HUES6 (cell line): ENCODE measurements at regions not wholly inside any gene's neighbourhood (a gene's known extent, or its start where the extent isn't known, plus 50 kb on each side); places are given as distances from the start of the nearest gene placed in this dataset.

Source experiments
- H3K27ac ChIP-seq: 2 replicates; pipeline ENCODE4 v1.7.0; 2013; ENCODE audit warnings: low read depth, mild to moderate bottlenecking, low read length, inconsistent platforms
- H3K27me3 ChIP-seq: 2 replicates; pipeline ENCODE4 v1.6.1; 2013; ENCODE audit warnings: low read length; ENCODE audit not compliant: control insufficient read depth, insufficient read depth
- H3K36me3 ChIP-seq: 2 replicates; pipeline ENCODE4 v1.6.1; 2013; ENCODE audit warnings: low read length; ENCODE audit not compliant: control insufficient read depth, insufficient read depth
- H3K4me1 ChIP-seq: 2 replicates; pipeline ENCODE4 v1.6.1; 2013; ENCODE audit warnings: low read length; ENCODE audit not compliant: control insufficient read depth, insufficient read depth
- H3K4me3 ChIP-seq: 2 replicates; pipeline ENCODE4 v1.5.1; 2013; ENCODE audit warnings: low read depth, low read length
- H3K9ac ChIP-seq: one replicate; pipeline ENCODE4 v1.6.1; 2013; ENCODE audit warnings: mild to moderate bottlenecking, low read length
- H3K9me3 ChIP-seq: 2 replicates; pipeline ENCODE4 v1.6.1; 2013; ENCODE audit warnings: low read depth, low read length; ENCODE audit not compliant: control insufficient read depth, insufficient read depth

- Histone ChIP-seq H3K9ac (no peak overlapping the region), H3K4me1 (peaks cover 14% of the 10 kb centered on the region; the same call in 1 of the 2 replicates), H3K27me3 (no peaks in the 10 kb centered on the region), H3K4me3 (no peak overlapping the region), H3K27ac (no peak overlapping the region), H3K9me3 (peaks cover 7% of the 10 kb centered on the region; the same call in 1 of the 2 replicates), H3K36me3 (no peaks in the 10 kb centered on the region)
Observed at GRCh38 chr10:64813391-64813790, 1292.2 kb downstream of the REEP3 start.

GRCh38 chr10:64814201-64814600, 1293.0 kb downstream of the REEP3 start:
- Histone ChIP-seq H3K36me3 (no peaks in the 10 kb centered on the region), H3K9ac (no peak overlapping the region), H3K27me3 (no peaks in the 10 kb centered on the region), H3K4me3 (no peak overlapping the region), H3K4me1 (peaks cover 14% of the 10 kb centered on the region; the same call in 1 of the 2 replicates), H3K27ac (no peak overlapping the region), H3K9me3 (peaks cover 7% of the 10 kb centered on the region; the same call in 1 of the 2 replicates)

- H3K4me1 ChIP-seq = no peaks in the 10 kb centered on the region
- H3K27me3 ChIP-seq = no peaks in the 10 kb centered on the region
- no peaks in the 10 kb centered on the region for H3K9me3 ChIP-seq
Observed at GRCh38 chr10:64829888-64830412, 1308.7 kb downstream of the REEP3 start.

GRCh38 chr10:64830869-64831268, 1309.7 kb downstream of the REEP3 start:
- no peaks in the 10 kb centered on the region for H3K4me1 ChIP-seq
- H3K9ac ChIP-seq = no peak overlapping the region
- H3K27ac ChIP-seq = no peak overlapping the region
- H3K9me3 ChIP-seq = no peaks in the 10 kb centered on the region
- no peak overlapping the region for H3K4me3 ChIP-seq
- H3K27me3 ChIP-seq = no peaks in the 10 kb centered on the region
- H3K36me3 ChIP-seq = no peaks in the 10 kb centered on the region

More at GRCh38 chr10:64829888-64830412, 1308.7 kb downstream of the REEP3 start:
- H3K36me3 ChIP-seq = no peaks in the 10 kb centered on the region
- no peak overlapping the region for H3K9ac ChIP-seq
- H3K27ac ChIP-seq = no peak overlapping the region
- no peak overlapping the region for H3K4me3 ChIP-seq

GRCh38 chr10:64840341-64840740, 1319.1 kb downstream of the REEP3 start:
- no peaks in the 10 kb centered on the region for H3K36me3 ChIP-seq
- H3K4me1 ChIP-seq = no peaks in the 10 kb centered on the region
- no peaks in the 10 kb centered on the region for H3K27me3 ChIP-seq

GRCh38 chr10:64846700-64847099, 1325.5 kb downstream of the REEP3 start:
- Histone ChIP-seq H3K4me1 (no peaks in the 10 kb centered on the region), H3K4me3 (no peak overlapping the region), H3K27ac (no peak overlapping the region), H3K36me3 (no peaks in the 10 kb centered on the region), H3K27me3 (no peaks in the 10 kb centered on the region), H3K9me3 (no peaks in the 10 kb centered on the region), H3K9ac (no peak overlapping the region)

More at GRCh38 chr10:64840341-64840740, 1319.1 kb downstream of the REEP3 start:
- Histone ChIP-seq H3K9ac (no peak overlapping the region), H3K27ac (no peak overlapping the region), H3K4me3 (no peak overlapping the region), H3K9me3 (no peaks in the 10 kb centered on the region)

- no peaks in the 10 kb centered on the region for H3K27me3 ChIP-seq
- H3K9ac ChIP-seq = no peak overlapping the region
- no peaks in the 10 kb centered on the region for H3K9me3 ChIP-seq
- H3K36me3 ChIP-seq = no peaks in the 10 kb centered on the region
- no peaks in the 10 kb centered on the region for H3K4me1 ChIP-seq
- H3K27ac ChIP-seq = no peak overlapping the region
- H3K4me3 ChIP-seq = no peak overlapping the region
Observed at GRCh38 chr10:64855941-64856340, 1334.7 kb downstream of the REEP3 start.

- H3K4me1 ChIP-seq = no peaks in the 10 kb centered on the region
- no peaks in the 10 kb centered on the region for H3K9me3 ChIP-seq
- H3K36me3 ChIP-seq = no peaks in the 10 kb centered on the region
- no peaks in the 10 kb centered on the region for H3K27me3 ChIP-seq
- no peak overlapping the region for H3K4me3 ChIP-seq
- H3K27ac ChIP-seq = no peak overlapping the region
- no peak overlapping the region for H3K9ac ChIP-seq
Observed at GRCh38 chr10:64859911-64860310, 1338.7 kb downstream of the REEP3 start.

- H3K27ac ChIP-seq = no peak overlapping the region
Observed at GRCh38 chr10:64863836-64864235, 1342.6 kb downstream of the REEP3 start.

GRCh38 chr10:64867501-64867962, 1346.3 kb downstream of the REEP3 start:
- no peaks in the 10 kb centered on the region for H3K27me3 ChIP-seq
- H3K27ac ChIP-seq = no peak overlapping the region
- H3K4me1 ChIP-seq = peaks cover 9% of the 10 kb centered on the region
- H3K9ac ChIP-seq = no peak overlapping the region
- no peaks in the 10 kb centered on the region for H3K36me3 ChIP-seq
- no peak overlapping the region for H3K4me3 ChIP-seq
- H3K9me3 ChIP-seq = no peaks in the 10 kb centered on the region

More at GRCh38 chr10:64863836-64864235, 1342.6 kb downstream of the REEP3 start:
- Histone ChIP-seq H3K4me1 (peaks cover 9% of the 10 kb centered on the region), H3K4me3 (no peak overlapping the region), H3K36me3 (no peaks in the 10 kb centered on the region), H3K27me3 (no peaks in the 10 kb centered on the region), H3K9ac (no peak overlapping the region), H3K9me3 (no peaks in the 10 kb centered on the region)

GRCh38 chr10:64873088-64873487, 1351.9 kb downstream of the REEP3 start:
- Histone ChIP-seq H3K4me3 (no peak overlapping the region), H3K27me3 (no peaks in the 10 kb centered on the region), H3K27ac (no peak overlapping the region), H3K4me1 (no peaks in the 10 kb centered on the region), H3K36me3 (no peaks in the 10 kb centered on the region), H3K9me3 (no peaks in the 10 kb centered on the region), H3K9ac (no peak overlapping the region)
